ENCODE measurements at regions not wholly inside any gene's neighbourhood (a gene's known extent, or its start where the extent isn't known, plus 50 kb on each side); places are given as distances from the start of the nearest gene placed in this dataset.
"Not testable (repeated sequence)": the region's sequence is repeated elsewhere in the genome, so short reads cannot be mapped to it uniquely, and the experiment has no call there.

DNA sequence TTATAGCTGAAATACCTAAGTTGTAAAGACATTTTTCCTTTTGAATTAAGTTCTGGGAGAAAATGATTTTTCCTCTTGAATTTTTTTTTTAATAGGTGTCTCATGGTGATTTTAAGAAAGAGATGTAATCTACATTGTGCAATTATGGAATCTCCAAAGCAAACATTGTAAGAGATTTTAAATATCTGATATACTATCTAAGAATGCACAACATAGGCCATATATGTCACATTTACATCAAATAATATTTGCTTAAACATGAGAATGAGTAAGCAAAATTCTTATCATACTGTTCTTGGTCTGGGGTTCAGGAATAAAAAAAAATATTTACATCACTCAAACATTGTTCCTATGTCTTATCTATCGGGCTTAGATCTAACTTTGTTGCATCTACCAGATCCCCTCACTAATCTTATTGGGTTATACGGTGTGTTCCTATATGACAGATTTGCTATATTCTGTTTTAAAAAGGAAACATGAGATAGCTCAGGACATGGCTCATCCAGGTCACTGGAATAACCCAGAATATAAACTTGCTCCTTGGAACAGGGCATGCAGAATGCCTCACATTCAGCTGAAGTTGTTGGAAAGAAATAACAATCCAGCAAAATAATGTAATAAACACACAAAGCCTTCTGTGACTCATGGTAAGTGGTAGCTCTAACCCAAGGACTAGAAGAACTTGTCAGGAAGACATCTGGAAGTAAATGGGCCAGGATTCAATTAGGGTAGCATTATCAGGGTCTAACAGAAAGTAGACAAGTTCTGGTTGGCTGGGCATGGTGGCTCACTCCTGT is 794.7 kb downstream of the IPMK start:
- DNase-seq, result no peak

DNA sequence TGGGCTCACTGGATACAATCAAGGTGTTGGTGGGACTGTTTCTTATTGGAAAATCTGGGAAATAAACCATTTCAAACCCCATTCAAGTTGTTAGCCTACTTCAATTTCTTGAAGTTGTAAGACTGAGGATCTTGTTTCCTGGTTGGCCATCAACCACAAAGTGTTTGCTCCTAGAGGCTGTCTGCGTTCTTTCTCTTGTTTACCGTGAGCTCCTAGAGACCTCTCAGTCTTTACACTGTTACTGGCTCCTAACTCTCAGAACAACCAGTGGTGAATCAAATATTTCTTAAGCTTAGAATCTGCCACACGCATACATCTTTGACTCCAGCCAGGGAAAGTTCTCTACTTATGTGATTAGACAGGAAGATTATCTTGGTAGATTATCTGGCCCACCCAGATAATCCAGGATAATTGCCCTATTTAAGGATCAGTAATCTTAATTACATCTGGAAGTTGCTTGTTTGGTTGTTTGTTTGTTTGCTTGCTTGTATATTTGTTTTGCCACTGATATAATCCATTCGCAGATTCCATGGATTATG is 798.7 kb downstream of the IPMK start:
- no peak for DNase-seq

DNA sequence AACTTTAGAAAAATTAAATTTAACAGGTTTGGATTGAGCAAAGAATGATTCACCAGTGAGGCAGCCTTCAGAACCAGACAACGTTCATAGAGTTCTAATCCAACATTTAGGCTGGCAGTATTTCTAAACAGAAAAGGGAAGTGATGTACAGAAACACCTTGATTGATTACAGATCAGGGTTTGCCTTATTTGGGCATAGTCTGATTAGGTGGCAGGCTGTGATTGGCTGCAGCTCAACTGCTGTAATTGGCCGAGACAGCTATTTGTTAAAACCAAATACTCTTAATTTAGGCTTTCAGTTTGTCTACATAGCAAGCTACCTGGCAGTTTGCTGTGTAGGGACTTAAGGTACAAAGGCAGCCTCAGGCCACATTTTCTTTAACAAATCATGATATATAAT is 802.5 kb downstream of the IPMK start:
- DNase-seq, result no peak

DNA sequence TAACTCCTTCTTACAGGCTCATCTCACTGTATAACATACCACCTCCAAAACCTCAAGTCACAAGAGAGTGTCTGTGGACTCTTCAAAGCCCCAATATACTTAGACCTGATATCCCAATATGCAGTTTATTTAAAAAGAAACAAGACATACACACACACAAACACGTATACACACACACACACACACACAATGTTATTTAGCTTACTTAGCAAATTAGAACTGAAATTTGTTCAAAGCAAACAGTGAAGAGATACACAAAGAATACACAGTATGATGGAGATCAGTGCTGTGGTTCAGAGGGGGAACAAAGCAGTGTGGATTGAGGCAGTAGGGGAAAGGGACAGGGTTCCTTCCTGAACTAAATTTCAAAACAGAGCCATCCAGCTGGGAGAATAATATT is 807.2 kb downstream of the IPMK start:
- no peak for DNase-seq

DNA sequence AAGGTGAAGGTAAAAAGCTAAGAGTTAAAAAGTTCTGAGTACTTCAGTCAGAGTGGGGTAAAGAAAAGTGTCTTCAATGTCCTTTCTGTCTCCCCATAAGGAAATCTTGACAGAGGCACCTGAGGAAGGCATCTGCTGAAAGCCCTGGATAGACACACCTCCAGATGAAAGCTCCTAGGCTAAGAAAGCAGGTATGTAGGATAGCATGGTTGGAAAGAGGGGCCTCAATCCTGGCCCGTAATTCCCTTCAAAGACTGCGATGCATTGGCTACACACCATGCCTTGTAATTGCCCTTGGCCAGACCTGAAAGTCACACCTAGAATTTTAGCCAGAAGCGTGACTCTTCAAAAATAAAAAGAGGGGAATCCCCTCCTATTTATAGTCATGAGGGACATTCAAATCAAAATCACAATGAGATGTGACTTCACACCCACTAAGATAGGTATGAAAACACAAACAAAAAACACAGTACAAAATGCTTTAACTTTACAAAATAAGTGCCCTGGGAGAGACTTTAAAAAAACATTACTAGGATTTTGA is 809.7 kb downstream of the IPMK start:
- no peak for DNase-seq

DNA sequence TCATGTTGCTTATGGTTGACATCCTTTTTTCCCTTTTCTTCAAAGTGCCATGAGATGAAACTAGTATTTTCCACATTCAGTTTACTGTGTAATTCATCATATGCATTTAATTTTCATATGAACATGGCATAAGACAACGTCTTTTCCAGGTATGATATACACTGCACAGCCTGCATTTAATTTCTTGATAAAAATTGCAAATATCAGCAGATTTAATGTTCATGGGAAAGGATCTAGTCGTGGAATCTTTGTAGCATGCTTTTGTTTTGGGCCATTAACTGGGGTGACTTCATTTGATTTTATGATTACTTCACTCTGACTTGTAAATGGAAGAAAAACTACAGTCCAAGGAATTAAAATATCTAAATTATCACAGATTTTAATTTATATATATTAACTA is 837.3 kb downstream of the IPMK start:
- no peak for DNase-seq

DNA sequence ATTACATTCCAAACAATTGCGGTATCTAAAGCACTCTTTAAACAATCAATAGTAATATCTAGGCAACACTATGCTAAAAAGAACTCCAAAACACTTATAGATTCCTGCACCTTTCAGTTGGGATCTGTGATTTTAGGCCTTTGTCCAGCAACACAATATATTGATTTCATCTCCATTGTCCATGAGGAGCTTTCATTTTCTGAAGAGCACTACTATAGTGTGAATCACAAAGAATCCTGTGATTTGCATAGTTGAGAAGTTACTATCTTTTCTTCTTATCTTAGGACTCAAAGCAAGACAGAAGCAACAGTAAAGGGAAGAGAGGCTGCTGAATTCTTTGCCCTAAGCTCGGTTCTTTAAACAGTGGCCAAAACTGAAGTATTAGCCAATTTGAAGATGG is 846.8 kb downstream of the IPMK start:
- no peak for DNase-seq

DNA sequence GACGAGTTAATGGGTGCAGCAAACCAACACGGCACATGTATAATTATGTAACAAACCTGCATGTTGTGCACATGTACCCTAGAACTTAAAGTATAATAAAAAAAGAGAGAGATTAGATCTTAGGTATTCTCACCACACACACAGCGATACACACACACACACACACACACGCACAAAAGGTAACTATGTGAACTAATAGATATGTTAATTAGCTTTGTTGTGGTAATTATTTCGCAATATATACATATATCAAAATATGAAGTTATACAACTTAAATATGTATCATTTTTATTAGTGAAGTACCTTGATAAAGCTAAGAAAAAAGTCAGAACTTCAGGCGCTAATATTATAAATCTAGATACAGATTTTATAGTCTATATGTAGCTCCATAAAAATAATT is 849.2 kb downstream of the IPMK start:
- DNase-seq, result no peak

DNA sequence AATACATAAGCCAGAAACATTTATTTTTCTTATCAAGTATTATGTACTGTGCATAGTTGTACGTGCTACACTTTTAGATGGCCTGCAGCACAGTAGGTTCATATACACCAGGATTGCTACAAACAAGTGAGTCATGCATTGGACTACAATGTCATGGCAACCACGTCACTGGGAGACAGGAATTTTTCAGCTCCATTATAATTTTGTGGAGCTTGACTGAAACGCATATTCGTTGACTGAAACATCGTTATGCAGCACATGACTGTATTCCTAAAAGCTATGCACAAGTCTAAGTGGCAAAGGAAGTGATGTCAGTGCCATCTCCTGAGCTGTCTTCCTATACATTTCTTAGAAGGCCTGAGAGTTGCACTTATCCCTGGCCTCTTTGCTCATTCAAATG is 871.8 kb downstream of the IPMK start:
- no peak for DNase-seq

DNA sequence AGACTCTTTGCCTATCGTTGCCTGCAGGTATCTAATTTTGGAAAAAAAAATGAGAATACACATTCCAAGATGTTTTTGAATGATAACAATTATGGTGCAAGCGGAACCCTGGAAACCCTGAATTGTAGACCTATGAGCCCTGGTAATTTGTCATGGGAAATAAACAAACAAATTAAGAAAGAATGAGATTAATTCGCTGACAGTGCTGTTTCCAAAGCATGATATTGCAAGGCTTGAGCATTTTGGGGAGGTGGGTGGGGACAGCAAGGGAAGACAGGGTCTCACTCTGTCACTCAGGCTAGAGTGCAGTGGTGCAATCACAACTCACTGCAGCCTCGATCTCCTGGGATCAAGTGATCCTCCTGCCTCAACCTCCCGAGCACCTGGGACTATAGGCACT is 900.3 kb downstream of the IPMK start:
- no peak for DNase-seq

DNA sequence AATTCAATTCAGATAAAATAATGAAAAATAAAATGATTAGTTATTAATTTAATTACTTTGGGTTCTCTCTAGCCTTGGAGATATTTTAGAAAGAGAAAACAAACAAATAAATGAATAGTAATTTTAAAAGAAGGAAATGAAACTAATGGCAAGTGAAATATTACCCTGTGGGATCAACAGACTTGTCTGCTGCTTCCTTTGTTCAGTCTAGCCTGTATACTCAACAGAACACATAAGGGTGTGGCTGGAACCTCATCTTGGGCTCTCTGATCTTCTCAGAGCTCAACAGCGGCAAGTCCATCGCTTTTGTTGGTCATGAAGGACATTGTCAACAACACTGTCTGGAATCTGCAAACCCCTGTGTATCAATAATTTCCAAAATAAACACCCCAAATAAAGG is 904.9 kb downstream of the IPMK start:
- no peak for DNase-seq

DNA sequence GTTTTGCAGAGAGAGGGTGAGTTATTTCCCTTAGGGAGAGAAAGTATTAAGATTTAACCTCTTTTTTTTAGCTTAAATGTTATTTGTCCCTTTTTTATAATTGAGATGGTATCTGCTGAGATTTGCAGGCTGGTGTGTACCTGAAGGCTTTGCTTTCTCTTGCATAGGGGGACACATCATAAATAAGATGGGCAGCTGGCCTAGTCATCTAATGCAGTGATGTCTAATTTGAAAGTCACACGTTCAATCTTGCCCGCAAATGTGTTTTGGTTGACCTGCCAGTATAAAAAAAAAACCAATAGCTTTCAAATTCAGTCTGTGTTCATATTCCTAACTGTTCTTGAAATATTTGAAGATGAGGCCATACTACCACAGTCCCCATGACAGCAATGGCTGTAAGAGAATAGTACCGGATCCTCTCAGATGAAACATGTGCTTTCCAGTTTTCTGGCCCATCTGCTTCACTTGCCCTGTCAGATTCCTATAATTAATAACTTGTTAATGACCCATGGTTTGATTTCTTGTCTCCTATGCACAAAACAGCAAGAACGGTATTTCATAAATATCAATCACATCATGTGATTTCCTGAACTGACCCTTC is 914.2 kb downstream of the IPMK start:
- DNase-seq, result no peak

DNA sequence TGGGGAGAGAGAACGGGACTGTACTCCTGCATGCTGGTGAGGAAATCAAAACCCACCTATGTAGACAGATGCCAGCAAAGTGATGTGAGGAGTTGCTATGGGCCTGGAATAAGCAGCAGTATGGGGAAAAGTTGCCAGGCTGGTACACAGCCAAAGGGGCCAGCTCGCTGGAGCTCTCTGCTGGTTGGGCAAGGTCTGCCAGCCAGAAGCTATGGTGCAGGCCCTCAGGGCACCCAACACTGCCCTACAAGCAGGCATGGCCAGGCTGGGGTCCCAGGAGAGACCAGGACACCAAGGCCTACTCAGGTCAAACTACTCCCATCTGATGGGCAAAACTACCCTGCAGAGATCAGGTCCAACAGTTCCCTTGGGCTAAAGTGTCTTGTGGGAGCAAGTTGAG is 916.6 kb downstream of the IPMK start:
- DNase-seq, result no peak

DNA sequence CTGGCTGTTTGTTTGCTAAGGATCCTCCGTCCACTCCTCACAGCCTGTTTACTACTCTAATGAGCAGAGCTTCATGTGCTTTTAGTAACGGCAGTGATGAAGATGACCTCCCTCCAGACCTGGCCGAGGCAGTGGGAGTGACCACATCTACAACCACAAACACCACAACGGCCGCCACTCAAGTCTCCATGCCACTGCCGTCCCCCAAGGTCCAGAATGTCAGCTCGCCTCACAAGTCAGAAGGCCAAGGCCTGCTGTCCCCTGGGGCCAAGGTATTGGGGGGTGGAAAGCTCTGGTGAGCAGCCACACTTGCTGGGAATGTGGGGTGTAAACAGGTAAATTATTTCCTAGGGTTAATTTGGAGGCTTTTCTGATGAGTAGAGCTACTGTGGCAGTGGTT is 926.4 kb downstream of the IPMK start:
- DNase-seq, result no peak

DNA sequence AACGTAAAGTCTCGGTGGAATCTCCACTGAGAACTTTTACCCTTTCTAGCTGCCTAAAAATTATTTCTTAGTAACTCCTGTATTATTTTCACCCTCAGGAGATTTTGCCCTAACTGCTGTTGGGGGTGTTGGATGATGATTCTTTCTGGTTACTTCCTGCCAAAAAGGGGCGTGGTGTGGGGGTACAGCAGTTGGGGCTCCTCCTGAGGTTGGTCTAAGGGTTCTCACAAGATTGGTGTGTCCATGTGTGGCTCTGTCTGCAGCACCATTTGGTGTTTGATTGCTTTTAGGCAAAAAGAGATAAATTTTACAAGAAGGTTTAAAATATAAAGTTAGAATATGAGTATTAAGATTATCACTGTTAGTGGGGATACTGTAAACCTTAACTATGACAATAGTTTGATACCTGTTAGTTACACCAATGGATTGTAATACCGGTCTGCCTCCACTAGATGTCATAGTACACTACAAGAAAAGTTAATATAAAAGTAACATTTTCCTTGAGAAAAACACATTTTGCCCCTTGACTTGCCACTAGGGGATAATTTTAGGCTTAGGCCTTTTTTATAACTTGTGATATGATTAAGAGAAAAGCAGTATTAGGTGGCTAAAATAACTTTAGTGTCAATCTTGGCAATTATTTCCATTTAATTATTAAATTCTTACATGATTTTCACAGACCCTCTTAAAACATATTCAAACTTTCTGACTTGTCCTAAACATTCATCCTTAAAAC is 928.7 kb downstream of the IPMK start:
- DNase-seq, result peak; percentile 2 to 18

DNA sequence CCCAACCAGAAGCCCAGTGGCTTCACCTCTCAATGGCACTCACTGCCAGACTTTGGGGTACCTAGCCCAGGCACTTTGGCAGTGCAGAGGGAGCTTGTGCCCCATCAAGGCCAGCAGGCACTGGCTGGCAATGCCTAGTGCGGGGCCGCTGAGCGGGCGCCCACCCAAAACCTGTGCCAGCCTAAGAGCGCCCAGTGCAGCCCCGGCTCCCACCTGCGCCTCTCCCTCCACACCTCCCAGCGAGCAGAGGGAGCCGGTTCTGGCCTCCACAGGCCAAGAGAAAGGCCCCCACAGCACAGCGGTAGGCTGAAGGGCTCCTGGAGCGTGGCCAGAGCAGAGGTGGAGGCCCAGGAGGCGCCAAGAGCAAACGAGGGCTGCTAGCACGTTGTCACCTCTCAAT is 930.8 kb downstream of the IPMK start:
- no peak for DNase-seq

DNA sequence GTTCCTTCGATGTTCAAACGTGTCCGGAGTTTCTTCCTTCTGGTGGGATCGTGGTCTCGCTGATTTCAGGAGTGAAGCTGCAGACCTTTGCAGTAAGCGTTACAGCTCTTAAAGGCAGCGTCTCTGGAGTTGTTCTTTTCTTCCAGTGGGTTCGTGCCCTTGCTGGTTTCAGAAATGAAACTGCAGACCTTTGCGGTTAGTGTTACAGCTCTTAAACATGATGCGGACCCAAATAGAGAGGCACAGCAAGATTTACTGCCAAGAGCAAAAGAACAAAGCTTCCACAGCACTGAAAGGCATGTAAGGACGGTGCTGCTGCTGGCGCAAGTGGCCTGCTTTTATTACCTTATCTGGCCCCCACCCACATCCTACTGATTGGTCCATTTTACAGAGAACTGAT is 931.4 kb downstream of the IPMK start:
- no peak for DNase-seq

DNA sequence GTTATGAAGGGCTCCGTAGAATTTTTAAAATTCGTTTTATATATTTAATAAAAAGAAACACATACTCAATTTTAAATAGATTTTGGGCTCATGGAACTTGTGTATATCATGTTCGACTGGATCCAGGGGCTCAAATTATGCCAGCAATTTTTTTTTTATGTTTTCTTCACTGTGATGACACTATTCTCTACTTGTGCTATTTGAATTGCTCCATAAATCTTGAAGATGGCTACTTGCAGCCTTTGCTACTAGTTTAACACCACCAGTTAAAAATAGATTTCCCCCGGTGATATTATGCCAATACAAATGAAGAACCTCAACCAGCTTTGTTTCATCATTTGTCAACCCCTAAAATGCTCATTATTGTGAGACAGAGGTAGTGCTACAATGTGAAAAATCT is 933.2 kb downstream of the IPMK start:
- DNase-seq, result no peak

DNA sequence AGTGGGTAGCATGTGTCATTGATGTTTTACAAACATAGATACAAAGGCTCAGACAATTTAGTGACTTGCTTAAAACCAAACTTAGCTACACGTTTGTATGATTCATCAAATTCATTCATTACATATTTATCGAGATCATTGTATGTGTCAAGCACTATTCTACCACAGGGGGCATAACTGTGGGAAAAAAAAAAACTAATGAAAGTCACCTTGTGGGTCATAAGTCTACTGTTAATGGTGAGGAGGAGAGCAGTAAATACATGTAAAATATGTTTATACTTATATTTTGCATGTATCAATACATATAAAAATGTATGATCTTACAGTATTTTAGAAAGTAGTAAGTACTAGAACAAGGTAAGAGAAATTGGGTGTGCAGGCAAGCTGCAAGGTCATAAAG is 933.8 kb downstream of the IPMK start:
- DNase-seq, result no peak

DNA sequence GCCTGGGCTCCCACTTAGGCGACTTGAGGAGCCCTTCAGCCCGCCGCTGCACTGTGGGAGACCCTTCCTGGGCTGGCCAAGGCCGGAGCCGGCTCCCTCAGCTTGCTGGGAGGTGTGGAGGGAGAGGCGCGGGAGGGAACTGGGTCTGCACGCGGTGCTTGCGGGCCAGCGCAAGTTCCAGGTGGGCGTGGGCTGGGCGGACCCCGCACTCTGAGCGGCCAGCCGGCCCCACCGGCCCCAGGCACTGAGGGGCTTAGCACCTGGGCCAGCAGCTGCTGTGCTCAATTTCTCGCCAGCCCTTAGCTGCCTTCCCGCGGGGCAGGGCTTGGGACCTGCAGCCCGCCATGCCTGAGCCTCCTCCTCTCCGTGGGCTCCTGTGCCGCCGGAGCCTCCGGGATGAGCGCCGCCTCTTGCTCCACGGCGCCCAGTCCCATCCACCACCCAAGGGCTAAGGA is 946.3 kb downstream of the IPMK start:
- DNase-seq, result not testable (repeated sequence)

DNA sequence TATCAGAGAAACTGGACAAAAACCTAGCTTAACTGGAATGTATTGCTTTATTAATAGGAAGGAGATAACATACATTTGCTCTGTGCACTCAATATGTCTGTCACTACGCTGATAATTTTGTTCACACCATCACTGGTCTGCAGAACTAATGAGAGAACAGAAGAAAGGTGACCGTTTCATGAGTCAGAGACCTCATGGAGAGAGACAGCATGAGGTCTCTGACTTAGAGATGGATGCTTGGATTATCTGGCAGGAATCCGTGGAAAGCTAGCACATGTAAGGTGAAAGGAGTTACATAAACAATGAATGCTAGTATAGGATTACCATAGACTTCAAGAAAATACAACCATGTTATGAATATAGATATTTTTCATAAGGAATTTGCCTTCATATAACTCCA is 947.3 kb downstream of the IPMK start:
- no peak for DNase-seq

DNA sequence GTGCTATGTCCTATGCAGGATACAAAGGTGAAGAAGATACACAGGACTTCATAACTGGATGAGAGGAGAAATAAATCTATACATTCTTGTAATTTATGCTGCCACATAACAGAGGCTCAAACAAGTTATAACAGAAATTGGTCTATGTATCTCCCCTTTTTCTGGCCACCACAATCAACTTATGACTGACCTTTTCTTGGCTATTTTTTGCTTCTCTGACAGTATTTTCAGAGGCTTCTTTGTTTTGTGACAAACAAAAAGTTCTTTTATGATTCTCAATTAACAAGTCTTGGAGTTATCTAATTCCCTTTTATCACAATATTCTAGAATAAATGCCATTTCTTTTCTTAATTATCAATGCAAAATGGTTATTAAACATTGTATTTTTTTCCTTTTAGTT is 953.0 kb upstream of the ZWINT start:
- no peak for DNase-seq

DNA sequence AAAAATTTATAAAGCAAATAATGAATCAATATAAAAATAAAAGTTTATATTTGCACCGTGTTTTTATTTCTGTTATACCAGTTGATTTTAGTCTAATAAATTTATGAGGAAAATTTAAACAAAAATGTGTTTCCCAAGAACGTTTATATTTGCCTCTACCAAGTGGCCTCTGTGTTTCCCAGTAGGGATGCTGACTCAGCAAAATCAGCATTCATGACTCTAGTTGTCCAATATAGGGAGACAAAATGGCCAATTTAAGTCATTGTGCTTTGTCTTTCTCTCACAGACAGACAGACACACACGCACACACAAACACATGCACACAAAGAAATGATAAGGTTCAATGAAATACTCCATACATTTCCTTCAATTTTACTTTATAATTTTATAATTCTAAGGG is 942.5 kb upstream of the ZWINT start:
- no peak for DNase-seq

DNA sequence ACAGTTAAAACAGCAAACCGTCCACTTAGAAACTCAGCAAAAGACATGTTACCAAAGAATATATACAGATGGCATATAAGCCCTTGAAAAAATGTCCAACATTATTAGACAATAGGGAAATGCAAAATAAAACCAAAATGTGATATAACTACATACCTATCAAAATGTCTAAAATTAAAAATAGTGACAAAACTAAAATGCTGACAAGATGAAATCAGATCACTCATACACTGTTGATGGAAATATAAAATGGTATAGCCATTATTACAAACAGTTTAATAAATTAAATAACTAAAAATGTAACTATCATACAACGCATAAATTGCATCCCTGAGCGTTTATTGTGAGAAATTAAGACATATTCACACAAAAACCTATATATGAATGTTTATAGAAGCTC is 939.7 kb upstream of the ZWINT start:
- DNase-seq, result no peak

Data from NCI-H2081 (cell line).